ENCODE measurements at regions not wholly inside any gene's neighbourhood (a gene's known extent, or its start where the extent isn't known, plus 50 kb on each side); places are given as distances from the start of the nearest gene placed in this dataset.

DNA sequence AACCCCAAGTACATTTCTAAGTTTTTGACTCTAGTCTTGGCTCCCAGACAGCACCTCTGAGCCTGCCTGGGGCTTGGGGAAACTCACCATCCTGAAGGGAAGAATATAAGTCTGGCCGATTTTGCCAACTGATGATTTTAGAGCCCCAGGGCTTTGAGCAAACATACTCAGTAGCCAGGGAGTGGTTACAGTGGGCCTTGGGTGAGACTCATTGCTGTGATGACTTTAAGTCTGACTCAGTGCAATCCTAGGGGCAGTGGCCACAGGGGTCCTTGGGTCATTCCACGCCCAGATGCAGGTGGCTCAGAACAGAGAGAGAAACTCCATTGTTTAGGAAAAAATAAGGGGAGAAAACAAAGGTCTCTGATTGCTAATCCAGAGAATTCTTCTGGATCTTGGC, 312.0 kb upstream of the EDIL3 start:
- H3K9me3 Mint-ChIP-seq = peaks cover 5% of the 10 kb centered on the region
- no peak overlapping the region for H3K27ac Mint-ChIP-seq
- no peak for DNase-seq
- POLR2A ChIA-PET = no interaction called here
- no peaks in the 10 kb centered on the region for H3K36me3 Mint-ChIP-seq (ENCODE audit: low read depth)
- no peaks in the 10 kb centered on the region for H3K27me3 Mint-ChIP-seq
- no peak overlapping the region for H3K4me3 Mint-ChIP-seq
- CTCF ChIA-PET = no interaction called here
- H3K4me1 Mint-ChIP-seq = no peaks in the 10 kb centered on the region

DNA sequence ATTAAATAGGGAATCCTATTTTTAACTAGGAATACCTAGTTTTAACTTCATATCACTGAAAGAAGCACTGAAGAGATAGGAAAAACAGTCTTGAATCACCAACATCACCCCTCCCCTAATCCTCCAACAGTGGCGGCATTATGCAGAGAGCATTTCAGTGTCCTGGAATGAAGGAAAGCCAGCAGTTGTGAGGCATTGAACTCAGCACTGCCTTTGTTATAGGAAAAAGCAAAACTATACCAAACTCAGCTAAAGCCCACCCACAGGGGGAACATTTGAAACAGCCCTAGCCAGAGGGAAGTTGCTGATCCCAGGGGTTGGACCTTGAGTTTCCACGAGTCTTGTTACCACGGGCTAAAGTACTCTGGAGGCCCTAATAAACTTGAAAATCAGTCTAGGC, 310.6 kb upstream of the EDIL3 start:
- H3K27me3 Mint-ChIP-seq = no peaks in the 10 kb centered on the region
- no peaks in the 10 kb centered on the region for H3K4me1 Mint-ChIP-seq
- ChIA-PET CTCF (no interaction called here), POLR2A (no interaction called here)
- no peak for DNase-seq
- peaks cover 4% of the 10 kb centered on the region for H3K9me3 Mint-ChIP-seq
- H3K36me3 Mint-ChIP-seq (ENCODE audit: low read depth) = no peaks in the 10 kb centered on the region
- H3K4me3 Mint-ChIP-seq = no peak overlapping the region
- no peak overlapping the region for H3K27ac Mint-ChIP-seq

DNA sequence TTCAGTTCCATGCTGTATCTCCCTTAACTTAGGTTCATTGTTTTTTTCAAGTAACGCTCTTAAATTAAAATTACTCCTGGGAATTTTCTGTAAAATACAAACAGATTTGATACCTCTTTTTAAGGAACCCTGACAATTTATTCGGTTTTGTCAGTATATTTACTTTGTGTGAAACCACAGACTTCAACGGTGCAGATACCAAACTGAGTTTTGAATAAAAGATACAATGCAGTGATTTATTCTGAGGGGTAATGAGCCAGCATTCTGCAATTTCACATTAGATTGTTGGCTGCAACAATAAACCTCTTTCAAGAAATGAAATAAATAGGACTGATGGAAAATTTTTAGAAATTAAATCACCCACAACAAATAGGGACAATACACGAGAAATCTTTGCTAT, 308.6 kb upstream of the EDIL3 start:
- no peak for DNase-seq
- Mint-ChIP-seq H3K27ac (no peak overlapping the region), H3K4me1 (no peaks in the 10 kb centered on the region), H3K36me3 (ENCODE audit: low read depth) (no peaks in the 10 kb centered on the region), H3K9me3 (peaks cover 4% of the 10 kb centered on the region), H3K4me3 (no peak overlapping the region), H3K27me3 (no peaks in the 10 kb centered on the region)
- ChIA-PET POLR2A (no interaction called here), CTCF (no interaction called here)

DNA sequence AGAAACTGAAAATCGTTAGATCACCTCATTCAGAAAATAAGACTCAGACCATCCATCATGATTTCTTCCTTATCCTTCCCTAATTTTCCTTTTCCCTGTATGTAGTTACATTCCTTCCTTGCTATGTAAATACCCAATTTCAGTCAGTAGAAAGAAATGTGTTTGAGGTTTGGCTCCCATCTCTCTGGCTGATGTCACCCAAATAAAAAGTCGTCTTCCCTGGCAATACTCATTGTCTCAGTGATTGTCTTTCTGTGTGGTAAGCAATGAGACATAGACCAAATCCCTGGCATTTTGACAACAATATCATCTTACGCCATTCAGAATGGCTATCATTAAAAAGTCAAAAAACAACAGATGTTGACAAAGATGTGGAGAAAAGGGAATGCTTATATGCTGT, 303.9 kb upstream of the EDIL3 start:
- Mint-ChIP-seq H3K36me3 (ENCODE audit: low read depth) (no peaks in the 10 kb centered on the region), H3K4me1 (no peaks in the 10 kb centered on the region), H3K9me3 (no peaks in the 10 kb centered on the region), H3K27me3 (no peaks in the 10 kb centered on the region), H3K27ac (no peak overlapping the region), H3K4me3 (no peak overlapping the region)
- no peak for DNase-seq
- ChIA-PET POLR2A (no interaction called here), CTCF (no interaction called here)

DNA sequence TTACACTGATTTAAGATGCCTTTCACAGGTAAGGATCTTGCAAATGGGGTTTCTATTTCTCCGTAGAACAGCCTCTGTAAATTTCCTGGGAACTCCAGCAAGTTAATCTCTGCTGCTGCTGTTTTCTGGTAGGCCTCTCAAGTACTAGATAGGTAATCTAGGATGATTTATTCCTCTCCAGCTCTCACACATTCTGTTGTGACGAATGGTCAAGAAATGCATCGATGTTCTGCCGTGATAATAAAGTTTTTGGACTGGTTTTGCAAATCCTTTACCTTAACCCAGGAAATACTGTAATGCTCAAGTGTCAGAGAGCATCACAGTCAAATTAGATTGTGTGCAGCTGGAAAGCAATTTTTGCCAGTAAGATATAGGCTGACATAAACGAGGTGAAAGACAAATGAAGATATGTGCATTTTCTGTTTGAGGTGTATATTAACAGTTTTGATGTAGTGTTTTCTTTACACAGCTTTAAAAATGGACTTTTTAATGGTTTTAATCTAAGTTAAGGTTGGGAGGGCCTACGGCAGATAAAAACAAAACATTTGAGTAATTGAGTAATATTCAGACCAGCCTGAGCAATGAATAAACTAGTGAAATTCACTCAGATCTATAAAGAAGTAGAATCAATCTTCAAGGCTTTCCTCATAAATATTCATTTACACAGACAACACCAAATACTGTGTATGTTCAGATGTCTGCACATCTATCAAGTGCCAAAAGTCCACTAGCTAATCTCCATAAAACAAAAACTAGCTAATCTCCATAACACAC, 300.6 kb upstream of the EDIL3 start:
- Mint-ChIP-seq H3K27me3 (no peaks in the 10 kb centered on the region), H3K27ac (no peak overlapping the region), H3K4me1 (no peaks in the 10 kb centered on the region), H3K9me3 (no peaks in the 10 kb centered on the region), H3K36me3 (ENCODE audit: low read depth) (no peaks in the 10 kb centered on the region), H3K4me3 (no peak overlapping the region)
- ChIA-PET CTCF (interaction anchor here (0.6 kb wide), 1 partner anchor 22 kb away, joined by 3 read pairs; no protein-coding TSS in a partner anchor), POLR2A (no interaction called here)
- no peak for DNase-seq

DNA sequence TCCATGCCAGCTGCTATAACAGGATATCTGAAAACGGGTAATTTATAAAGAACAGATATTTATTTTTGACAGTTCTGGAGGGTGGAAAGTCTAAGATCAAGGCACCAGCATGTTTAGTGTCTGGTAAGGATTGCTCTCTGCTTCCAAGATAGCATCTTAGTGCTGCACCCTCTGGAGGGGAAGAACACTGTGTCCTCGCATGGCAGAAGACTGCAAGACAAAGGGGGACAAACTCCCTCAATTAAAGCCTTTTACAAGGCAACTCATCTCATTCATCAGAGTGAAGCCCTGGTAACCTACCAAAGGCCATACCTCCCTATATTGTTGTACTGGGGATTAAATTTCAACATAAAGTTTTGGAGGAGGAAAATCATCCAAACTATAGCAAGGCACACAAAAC, 298.9 kb upstream of the EDIL3 start:
- ChIA-PET CTCF (no interaction called here), POLR2A (no interaction called here)
- H3K4me3 Mint-ChIP-seq = no peak overlapping the region

DNA sequence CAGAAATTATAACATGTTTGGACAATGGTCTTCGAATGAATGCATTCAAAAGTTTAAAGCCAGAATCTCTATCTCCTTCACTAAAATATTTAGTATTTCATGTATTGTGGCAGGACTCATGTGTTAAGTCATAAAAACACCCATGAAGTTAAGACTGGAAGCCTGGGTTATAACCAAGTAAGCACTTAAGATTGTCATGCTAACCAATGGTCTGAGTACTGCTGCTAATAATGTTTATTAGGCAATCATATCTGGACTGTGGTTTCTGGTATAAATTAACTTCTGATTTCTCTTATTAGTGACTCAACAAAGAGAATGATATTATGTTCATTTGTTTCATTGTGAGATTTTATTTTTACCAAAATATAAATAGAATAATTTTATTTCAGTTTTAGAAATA, 297.9 kb upstream of the EDIL3 start:
- no peaks in the 10 kb centered on the region for H3K4me1 Mint-ChIP-seq
- no peaks in the 10 kb centered on the region for H3K27me3 Mint-ChIP-seq
- H3K4me3 Mint-ChIP-seq = no peak overlapping the region
- peaks cover 4% of the 10 kb centered on the region for H3K9me3 Mint-ChIP-seq
- CTCF ChIA-PET = no interaction called here
- no peaks in the 10 kb centered on the region for H3K36me3 Mint-ChIP-seq (ENCODE audit: low read depth)
- DNase-seq = no peak
- POLR2A ChIA-PET = no interaction called here
- H3K27ac Mint-ChIP-seq = no peak overlapping the region

More for the DNA sequence above, 298.9 kb upstream of the EDIL3 start:
- H3K36me3 Mint-ChIP-seq (ENCODE audit: low read depth) = no peaks in the 10 kb centered on the region
- no peak overlapping the region for H3K27ac Mint-ChIP-seq
- H3K4me1 Mint-ChIP-seq = no peaks in the 10 kb centered on the region
- no peak for DNase-seq
- no peaks in the 10 kb centered on the region for H3K27me3 Mint-ChIP-seq
- H3K9me3 Mint-ChIP-seq = peaks cover 4% of the 10 kb centered on the region

DNA sequence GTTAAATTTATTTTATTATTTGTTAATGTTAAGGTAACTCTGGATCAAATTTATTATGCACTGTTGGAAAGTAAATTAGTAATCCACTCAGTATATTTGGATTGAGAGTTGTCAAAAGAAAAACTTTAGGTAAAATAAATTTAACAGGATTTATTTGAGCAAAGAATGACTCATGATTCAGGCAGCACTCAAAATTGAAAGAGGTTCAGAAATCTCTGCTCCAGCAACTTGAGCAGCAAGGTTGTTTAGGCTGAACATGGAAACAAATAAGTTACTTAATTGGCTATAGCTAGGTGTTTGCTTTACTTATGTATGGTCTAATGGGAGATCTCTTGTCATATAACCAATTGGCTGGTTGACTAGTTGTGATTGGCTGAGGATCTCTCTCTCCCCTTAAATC, 296.2 kb upstream of the EDIL3 start:
- no peak for DNase-seq
- ChIA-PET POLR2A (no interaction called here), CTCF (no interaction called here)
- H3K36me3 Mint-ChIP-seq (ENCODE audit: low read depth) = no peaks in the 10 kb centered on the region
- H3K4me1 Mint-ChIP-seq = no peaks in the 10 kb centered on the region
- no peak overlapping the region for H3K4me3 Mint-ChIP-seq
- peaks cover 4% of the 10 kb centered on the region for H3K9me3 Mint-ChIP-seq
- no peaks in the 10 kb centered on the region for H3K27me3 Mint-ChIP-seq
- no peak overlapping the region for H3K27ac Mint-ChIP-seq

DNA sequence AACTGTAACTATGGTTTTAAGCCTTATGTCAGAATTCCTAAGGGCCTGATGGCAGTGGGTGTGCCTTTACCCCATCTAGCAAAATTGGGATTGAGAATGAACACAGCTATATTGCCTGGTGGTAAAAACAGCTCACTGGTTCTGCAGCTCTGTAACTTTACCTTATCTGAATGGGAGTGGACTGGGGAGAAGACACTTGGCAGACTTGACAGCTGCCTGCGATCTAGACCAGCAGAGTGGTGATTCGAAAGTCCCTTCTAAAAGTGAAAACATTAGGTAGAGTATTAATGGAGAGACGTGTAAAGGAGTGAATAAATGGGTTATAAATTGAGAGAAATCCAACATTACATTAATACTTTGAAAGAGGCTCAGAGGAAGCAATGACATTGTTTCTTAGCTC, 289.1 kb upstream of the EDIL3 start:
- Mint-ChIP-seq H3K27ac (no peak overlapping the region), H3K27me3 (no peaks in the 10 kb centered on the region), H3K9me3 (peaks cover 12% of the 10 kb centered on the region), H3K36me3 (ENCODE audit: low read depth) (no peaks in the 10 kb centered on the region), H3K4me1 (no peaks in the 10 kb centered on the region), H3K4me3 (no peak overlapping the region)
- no peak for DNase-seq
- ChIA-PET CTCF (no interaction called here), POLR2A (no interaction called here)

DNA sequence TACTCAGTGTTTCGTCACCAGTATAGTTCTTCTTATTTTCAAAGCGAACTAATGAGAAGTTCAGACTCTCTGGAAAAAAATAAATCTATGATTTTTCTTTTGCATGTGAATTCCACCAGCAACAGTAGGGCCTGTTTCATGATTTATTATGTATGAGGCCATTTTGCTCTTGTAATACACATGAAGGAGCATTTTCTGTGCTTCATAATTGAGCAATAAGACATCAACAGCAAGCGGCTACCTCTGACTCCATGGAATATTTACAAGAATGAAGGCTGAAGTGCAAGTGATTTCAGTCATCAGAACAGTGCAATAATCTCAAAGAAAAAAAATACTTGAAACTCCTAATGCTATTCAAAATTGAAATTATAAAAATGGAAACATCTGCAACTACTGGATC, 282.9 kb upstream of the EDIL3 start:
- Mint-ChIP-seq H3K4me1 (no peaks in the 10 kb centered on the region), H3K36me3 (ENCODE audit: low read depth) (no peaks in the 10 kb centered on the region), H3K4me3 (no peak overlapping the region), H3K9me3 (peaks cover 19% of the 10 kb centered on the region), H3K27me3 (no peaks in the 10 kb centered on the region), H3K27ac (no peak overlapping the region)
- ChIA-PET CTCF (no interaction called here), POLR2A (no interaction called here)
- DNase-seq = no peak

DNA sequence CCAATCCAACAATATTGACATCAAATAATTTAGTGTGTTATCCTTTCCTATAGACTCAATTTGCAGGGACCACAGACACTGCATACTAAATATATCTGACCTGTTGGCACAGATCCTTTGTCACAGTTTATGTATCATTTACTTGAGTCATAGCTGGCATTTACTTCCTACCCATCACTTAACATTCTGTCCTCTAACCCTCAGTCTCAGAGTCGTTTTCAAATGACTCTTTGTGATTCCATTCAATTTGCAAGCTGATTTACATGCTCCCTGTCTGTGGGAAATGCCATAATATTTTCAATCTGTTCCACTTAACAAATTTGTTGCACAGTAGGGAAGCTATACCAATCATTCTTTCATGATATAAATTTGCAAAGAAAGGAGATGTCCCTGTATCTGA, 265.7 kb upstream of the EDIL3 start:
- ChIA-PET CTCF (no interaction called here), POLR2A (no interaction called here)
- no peaks in the 10 kb centered on the region for H3K4me1 Mint-ChIP-seq
- no peaks in the 10 kb centered on the region for H3K27me3 Mint-ChIP-seq
- H3K4me3 Mint-ChIP-seq = no peak overlapping the region
- no peaks in the 10 kb centered on the region for H3K9me3 Mint-ChIP-seq
- no peak for DNase-seq
- H3K36me3 Mint-ChIP-seq (ENCODE audit: low read depth) = no peaks in the 10 kb centered on the region
- H3K27ac Mint-ChIP-seq = no peak overlapping the region

DNA sequence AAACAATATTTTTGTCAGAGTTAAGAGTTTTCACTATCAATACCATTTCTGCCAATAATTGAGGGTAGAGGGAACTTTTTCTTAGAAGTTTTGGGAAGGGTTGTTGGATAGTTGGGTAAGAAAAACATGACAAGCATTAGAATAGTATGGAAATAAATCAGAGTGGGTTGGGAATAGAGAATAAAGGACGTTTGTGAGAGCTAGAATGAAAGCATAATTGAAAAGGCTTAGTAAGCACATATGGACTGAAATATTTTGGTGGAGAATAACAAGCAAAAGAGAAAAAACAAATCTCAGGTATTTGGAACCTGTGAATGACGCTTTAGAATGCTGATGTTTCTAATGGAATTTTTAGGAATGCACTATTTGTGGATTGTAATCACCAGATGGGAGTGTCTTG, 262.9 kb upstream of the EDIL3 start:
- Mint-ChIP-seq H3K27ac (no peak overlapping the region), H3K27me3 (no peaks in the 10 kb centered on the region), H3K4me1 (no peaks in the 10 kb centered on the region), H3K9me3 (no peaks in the 10 kb centered on the region), H3K4me3 (no peak overlapping the region), H3K36me3 (ENCODE audit: low read depth) (no peaks in the 10 kb centered on the region)
- CTCF ChIA-PET = no interaction called here
- POLR2A ChIA-PET = no interaction called here
- DNase-seq = no peak

DNA sequence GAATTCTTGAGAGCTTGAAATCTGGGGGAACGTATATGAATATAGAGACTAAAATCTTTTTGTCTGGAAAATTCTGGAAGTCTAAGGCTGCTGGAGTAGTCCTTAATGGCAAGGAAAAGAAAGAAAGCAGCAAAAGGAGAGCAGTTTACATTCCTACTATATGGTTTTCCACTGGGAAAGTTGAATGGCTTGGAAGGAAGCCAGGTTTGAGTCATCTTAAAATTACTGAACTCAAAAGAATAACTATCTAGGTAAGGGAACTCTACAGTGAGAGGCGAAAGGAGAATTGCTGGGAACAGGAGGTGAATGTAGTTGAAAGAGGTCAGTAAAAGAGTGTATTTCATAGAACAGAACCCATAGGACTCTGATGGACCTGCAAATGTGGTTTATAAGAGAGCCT, 258.1 kb upstream of the EDIL3 start:
- Mint-ChIP-seq H3K4me1 (no peaks in the 10 kb centered on the region), H3K27me3 (no peaks in the 10 kb centered on the region), H3K9me3 (no peaks in the 10 kb centered on the region), H3K4me3 (no peak overlapping the region), H3K36me3 (ENCODE audit: low read depth) (no peaks in the 10 kb centered on the region), H3K27ac (no peak overlapping the region)
- no peak for DNase-seq
- ChIA-PET POLR2A (no interaction called here), CTCF (no interaction called here)

DNA sequence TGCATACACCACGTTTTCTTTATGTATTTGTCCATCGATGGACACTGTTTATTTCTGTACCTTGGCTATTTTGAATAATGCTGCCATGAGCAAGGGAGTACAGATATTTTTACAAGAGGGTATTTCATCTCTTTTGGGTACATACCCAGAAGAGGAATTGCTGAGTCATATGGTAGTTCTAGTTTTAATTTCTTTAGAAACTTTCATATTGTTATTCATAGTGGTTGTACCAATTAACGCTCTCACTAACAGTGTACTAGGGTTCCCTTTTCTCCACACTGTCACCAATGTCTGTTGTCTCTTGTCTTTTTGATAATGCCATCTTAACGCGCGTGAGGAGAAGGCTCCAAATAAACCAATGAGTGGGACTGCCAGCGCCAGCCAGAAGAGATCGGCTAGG, 257.6 kb upstream of the EDIL3 start:
- H3K27ac Mint-ChIP-seq = no peak overlapping the region
- no peak for DNase-seq
- H3K4me1 Mint-ChIP-seq = no peaks in the 10 kb centered on the region
- H3K36me3 Mint-ChIP-seq (ENCODE audit: low read depth) = no peaks in the 10 kb centered on the region
- H3K9me3 Mint-ChIP-seq = no peaks in the 10 kb centered on the region
- H3K4me3 Mint-ChIP-seq = no peak overlapping the region
- CTCF ChIA-PET = no interaction called here
- H3K27me3 Mint-ChIP-seq = no peaks in the 10 kb centered on the region
- POLR2A ChIA-PET = no interaction called here
